Type B pancreatic cell (in vitro differentiated cells): ENCODE measurements at regions not wholly inside any gene's neighbourhood (a gene's known extent, or its start where the extent isn't known, plus 50 kb on each side); places are given as distances from the start of the nearest gene placed in this dataset.

Experiments
- DNase-seq: peaks from one replicate; pipeline ENCODE4 v3.0.0; 2021; ENCODE audit warnings: mixed read lengths; ENCODE audit not compliant: unreplicated experiment; ENCODE audit errors: extremely low spot score
- H3K27ac Mint-ChIP-seq: 2 replicates; pipeline ENCODE4 v1.8.0; 2021; ENCODE audit warnings: mild to moderate bottlenecking, mixed read lengths
- H3K27me3 Mint-ChIP-seq: 2 replicates; pipeline ENCODE4 v1.8.0; 2021; ENCODE audit warnings: mixed read lengths
- H3K36me3 Mint-ChIP-seq: 2 replicates; pipeline ENCODE4 v1.8.0; 2021; ENCODE audit warnings: mixed read lengths
- H3K4me1 Mint-ChIP-seq: one replicate; pipeline ENCODE4 v1.8.0; 2021; ENCODE audit warnings: mixed read lengths; ENCODE audit not compliant: unreplicated experiment
- H3K4me3 Mint-ChIP-seq: 2 replicates; pipeline ENCODE4 v1.8.0; 2021; ENCODE audit warnings: mild to moderate bottlenecking, mixed read lengths
- H3K9me3 Mint-ChIP-seq: 2 replicates; pipeline ENCODE4 v1.8.0; 2021; ENCODE audit warnings: mixed read lengths
- TF ChIP-seq, protein P1 (sequence below): fragments of 200-600 bp; sonication (generic); conservative IDR thresholded peaks from 2 replicates; pipeline ENCODE4 v1.5.0; 2021; ENCODE audit warnings: antibody characterized with exemption, mild to moderate bottlenecking

DNA sequence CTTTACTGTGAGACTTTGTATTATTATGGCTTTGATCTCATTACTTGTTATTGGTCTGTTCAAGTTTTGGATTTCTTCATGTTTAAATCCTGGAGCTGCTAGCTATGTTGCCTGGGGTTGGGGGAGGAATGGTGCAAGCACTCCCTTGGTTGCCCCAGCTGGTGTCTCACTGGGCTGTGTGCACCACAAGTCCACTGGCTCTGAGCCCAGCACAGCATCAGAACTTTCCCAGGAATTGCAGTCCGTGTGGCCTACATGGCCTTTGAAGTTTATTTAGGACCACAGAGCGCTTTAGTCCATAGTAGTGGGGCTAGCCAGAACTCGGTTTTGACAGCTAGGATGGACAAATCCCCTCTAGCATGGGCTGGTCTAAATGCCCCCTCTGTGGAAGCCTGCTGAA is 278.8 kb upstream of the RPS6KA3 start:
- Mint-ChIP-seq H3K36me3 (no peaks in the 10 kb centered on the region), H3K9me3 (peaks cover 4% of the 10 kb centered on the region), H3K4me1 (no peaks in the 10 kb centered on the region), H3K27ac (no peak overlapping the region), H3K4me3 (no peak overlapping the region), H3K27me3 (no peaks in the 10 kb centered on the region)
- TF ChIP-seq, protein P1, sequence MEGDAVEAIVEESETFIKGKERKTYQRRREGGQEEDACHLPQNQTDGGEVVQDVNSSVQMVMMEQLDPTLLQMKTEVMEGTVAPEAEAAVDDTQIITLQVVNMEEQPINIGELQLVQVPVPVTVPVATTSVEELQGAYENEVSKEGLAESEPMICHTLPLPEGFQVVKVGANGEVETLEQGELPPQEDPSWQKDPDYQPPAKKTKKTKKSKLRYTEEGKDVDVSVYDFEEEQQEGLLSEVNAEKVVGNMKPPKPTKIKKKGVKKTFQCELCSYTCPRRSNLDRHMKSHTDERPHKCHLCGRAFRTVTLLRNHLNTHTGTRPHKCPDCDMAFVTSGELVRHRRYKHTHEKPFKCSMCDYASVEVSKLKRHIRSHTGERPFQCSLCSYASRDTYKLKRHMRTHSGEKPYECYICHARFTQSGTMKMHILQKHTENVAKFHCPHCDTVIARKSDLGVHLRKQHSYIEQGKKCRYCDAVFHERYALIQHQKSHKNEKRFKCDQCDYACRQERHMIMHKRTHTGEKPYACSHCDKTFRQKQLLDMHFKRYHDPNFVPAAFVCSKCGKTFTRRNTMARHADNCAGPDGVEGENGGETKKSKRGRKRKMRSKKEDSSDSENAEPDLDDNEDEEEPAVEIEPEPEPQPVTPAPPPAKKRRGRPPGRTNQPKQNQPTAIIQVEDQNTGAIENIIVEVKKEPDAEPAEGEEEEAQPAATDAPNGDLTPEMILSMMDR, result no peak
- no peak for DNase-seq

DNA sequence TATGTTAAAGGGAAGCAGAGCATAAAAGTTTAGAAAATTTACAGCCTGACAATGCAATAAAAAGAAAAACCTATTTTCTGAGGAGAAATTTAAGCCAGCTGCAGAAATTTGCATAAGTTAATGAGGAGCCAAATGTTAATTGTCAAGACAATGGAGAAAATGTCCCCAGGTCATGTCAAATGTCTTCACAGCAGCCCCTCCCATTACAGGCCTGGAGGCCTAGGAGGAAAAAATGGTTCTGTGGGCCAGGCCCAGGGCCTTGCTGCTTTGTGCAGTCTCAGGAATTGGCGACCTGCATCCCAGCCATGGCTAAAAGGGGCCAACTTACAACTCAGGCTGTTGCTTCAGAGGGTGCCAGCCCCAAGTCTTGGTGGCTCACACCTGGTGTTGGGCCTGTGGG is 275.4 kb upstream of the RPS6KA3 start:
- TF ChIP-seq, protein P1, result no peak
- no peak overlapping the region for H3K4me3 Mint-ChIP-seq
- H3K36me3 Mint-ChIP-seq, result no peaks in the 10 kb centered on the region
- H3K9me3 Mint-ChIP-seq, result peaks cover 4% of the 10 kb centered on the region
- no peaks in the 10 kb centered on the region for H3K4me1 Mint-ChIP-seq
- no peaks in the 10 kb centered on the region for H3K27me3 Mint-ChIP-seq
- no peak overlapping the region for H3K27ac Mint-ChIP-seq
- no peak for DNase-seq

DNA sequence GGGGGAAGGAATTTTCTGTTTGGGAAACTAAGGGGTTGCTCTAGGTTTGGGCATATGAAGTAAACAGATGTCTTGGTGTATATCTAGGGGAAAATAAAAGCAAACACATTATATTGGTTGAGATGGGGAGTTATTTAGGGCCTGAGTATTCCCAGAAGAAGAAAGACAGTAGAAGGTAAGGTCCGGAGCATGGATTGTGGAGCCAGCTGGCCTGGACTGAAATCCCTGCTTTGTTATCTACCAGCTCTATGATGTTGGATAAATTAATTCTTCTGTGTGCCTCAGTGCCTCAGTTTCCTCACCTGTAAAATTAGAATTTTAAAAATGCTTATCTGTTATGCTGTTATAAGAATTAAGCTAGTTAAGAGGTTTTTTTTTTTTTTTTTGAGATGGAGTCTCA is 272.3 kb upstream of the RPS6KA3 start:
- Mint-ChIP-seq H3K4me1 (no peaks in the 10 kb centered on the region), H3K27me3 (peaks cover 3% of the 10 kb centered on the region), H3K36me3 (no peaks in the 10 kb centered on the region), H3K27ac (no peak overlapping the region), H3K4me3 (no peak overlapping the region), H3K9me3 (peaks cover 4% of the 10 kb centered on the region)
- DNase-seq, result no peak
- TF ChIP-seq, protein P1, result no peak

DNA sequence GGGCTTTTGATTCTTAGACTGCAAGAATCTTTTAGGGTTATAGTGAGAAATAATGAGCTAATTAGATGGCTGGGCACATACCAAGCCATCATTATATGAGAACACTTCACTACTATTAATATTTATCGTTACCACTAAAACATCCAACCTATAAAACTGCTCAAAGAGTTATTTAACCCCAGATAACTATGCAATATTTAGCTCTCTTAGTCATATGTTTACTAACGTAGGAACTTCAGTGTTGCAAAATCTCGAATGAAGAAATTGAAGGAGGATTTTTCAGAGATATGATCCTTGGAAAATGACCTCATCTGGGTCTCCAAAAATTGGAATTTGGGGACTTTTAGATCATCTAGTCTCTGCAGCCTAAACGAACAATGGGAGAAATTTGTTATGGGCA is 265.0 kb upstream of the RPS6KA3 start:
- H3K4me3 Mint-ChIP-seq, result no peak overlapping the region
- TF ChIP-seq, protein P1, result no peak
- peaks cover 27% of the 10 kb centered on the region for H3K4me1 Mint-ChIP-seq
- peaks cover 7% of the 10 kb centered on the region for H3K27me3 Mint-ChIP-seq
- no peaks in the 10 kb centered on the region for H3K36me3 Mint-ChIP-seq
- H3K27ac Mint-ChIP-seq, result no peak overlapping the region
- no peak for DNase-seq
- no peaks in the 10 kb centered on the region for H3K9me3 Mint-ChIP-seq

DNA sequence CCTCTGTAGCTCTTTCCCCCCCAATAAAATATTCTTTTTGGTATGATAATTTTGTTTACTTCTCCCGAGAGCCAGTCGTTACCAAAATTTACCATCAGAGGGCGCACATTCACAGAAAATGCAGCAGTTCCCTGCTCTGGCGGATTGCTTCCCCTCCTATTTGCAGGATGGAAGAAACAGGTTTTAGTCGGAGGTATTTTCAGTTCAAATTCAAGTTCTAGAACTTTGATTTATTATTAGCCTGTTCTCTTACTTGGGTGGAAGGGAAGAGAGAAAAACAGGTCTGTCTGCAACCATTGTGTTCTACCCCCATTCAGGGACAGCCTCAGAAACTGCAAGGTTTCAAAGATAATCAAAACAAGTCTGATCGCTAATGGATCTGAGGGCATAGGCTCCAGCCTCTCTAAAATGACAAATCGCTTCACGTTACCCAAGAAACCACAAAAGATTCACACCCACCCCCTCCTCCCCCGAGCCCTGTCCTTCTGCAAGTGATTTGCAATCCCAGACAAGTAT is 263.8 kb upstream of the RPS6KA3 start:
- Mint-ChIP-seq H3K36me3 (no peaks in the 10 kb centered on the region), H3K4me1 (peaks cover 27% of the 10 kb centered on the region), H3K27me3 (peaks cover 3% of the 10 kb centered on the region), H3K4me3 (peak overlapping the region; percentile 59), H3K27ac (peak overlapping the region; percentile 44), H3K9me3 (no peaks in the 10 kb centered on the region)
- TF ChIP-seq, protein P1, result peak; percentile 96
- no peak for DNase-seq

DNA sequence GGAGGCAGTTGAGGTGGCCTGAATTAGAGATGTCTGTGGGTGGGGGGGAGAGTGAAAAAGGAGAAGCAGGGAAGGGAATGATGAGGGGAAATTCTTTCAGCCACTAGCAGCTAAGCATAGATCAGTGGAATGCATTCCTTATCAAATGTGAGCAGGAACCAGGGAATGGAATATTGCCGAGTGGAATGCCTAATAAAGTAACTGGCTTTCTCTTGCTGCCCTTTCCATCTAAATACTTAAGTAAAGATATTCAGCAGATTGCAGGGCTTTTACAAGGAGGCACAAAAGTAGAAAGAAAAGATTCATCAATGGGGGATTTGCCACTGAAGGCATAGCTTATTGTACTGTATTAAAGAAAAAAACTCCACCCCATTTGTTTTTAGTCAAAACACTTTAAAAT is 263.0 kb upstream of the RPS6KA3 start:
- H3K9me3 Mint-ChIP-seq, result no peaks in the 10 kb centered on the region
- peaks cover 27% of the 10 kb centered on the region for H3K4me1 Mint-ChIP-seq
- DNase-seq, result no peak
- no peak overlapping the region for H3K27ac Mint-ChIP-seq
- H3K36me3 Mint-ChIP-seq, result no peaks in the 10 kb centered on the region
- TF ChIP-seq, protein P1, result no peak
- H3K4me3 Mint-ChIP-seq, result peak overlapping the region; percentile 5
- H3K27me3 Mint-ChIP-seq, result peaks cover 3% of the 10 kb centered on the region
